ENCODE measurements at regions not wholly inside any gene's neighbourhood (a gene's known extent, or its start where the extent isn't known, plus 50 kb on each side); places are given as distances from the start of the nearest gene placed in this dataset.

- Histone ChIP-seq H3F3A (replicated peaks; ENCODE audit: low read depth) (no peaks in the 10 kb centered on the region), H3K4me1 (ENCODE audit: insufficient read depth) (no peaks in the 10 kb centered on the region), H4K20me1 (replicated peaks; ENCODE audit: insufficient read depth) (no peaks in the 10 kb centered on the region), H2AFZ (no peak overlapping the region), H3K4me3 (no peak overlapping the region), H3K79me2 (replicated peaks; ENCODE audit: insufficient read depth) (no peaks in the 10 kb centered on the region), H3K27ac (ENCODE audit: low read depth) (no peak overlapping the region), H3K4me2 (no peak overlapping the region), H3K9me2 (ENCODE audit: insufficient read depth) (no peaks in the 10 kb centered on the region), H3K27me3 (ENCODE audit: insufficient read depth) (no peaks in the 10 kb centered on the region), H3K36me3 (ENCODE audit: insufficient read depth) (peaks cover 7% of the 10 kb centered on the region; the same call in 1 of the 2 replicates)
- no peak overlapping the region for H3K4me3 Mint-ChIP-seq
- no peak for ATAC-seq
- peaks cover 48% of the 10 kb centered on the region for H3K36me3 Mint-ChIP-seq (ENCODE audit: low read depth)
- no peak for DNase-seq (ENCODE audit: low spot score)
- peaks cover 12% of the 10 kb centered on the region for H3K27me3 Mint-ChIP-seq (ENCODE audit: insufficient read depth, low read depth, poor library complexity)
- no peak overlapping the region for H3K27ac Mint-ChIP-seq
- peaks cover 92% of the 10 kb centered on the region for H3K9me3 Mint-ChIP-seq
- TF ChIP-seq ZNF114 (CRISPR knock-in tag; IDR thresholded peaks at IDR 0.05): no peak
- TF ChIP-seq POLR2AphosphoS5 (IDR thresholded peaks at IDR 0.05; ENCODE audit: low read depth): no peak
- no peak for TF ChIP-seq ETS1 (IDR thresholded peaks at IDR 0.05)
- no peak for TF ChIP-seq STAT1 (IDR thresholded peaks at IDR 0.05; ENCODE audit: unreplicated experiment)
- TF ChIP-seq, protein P1, sequence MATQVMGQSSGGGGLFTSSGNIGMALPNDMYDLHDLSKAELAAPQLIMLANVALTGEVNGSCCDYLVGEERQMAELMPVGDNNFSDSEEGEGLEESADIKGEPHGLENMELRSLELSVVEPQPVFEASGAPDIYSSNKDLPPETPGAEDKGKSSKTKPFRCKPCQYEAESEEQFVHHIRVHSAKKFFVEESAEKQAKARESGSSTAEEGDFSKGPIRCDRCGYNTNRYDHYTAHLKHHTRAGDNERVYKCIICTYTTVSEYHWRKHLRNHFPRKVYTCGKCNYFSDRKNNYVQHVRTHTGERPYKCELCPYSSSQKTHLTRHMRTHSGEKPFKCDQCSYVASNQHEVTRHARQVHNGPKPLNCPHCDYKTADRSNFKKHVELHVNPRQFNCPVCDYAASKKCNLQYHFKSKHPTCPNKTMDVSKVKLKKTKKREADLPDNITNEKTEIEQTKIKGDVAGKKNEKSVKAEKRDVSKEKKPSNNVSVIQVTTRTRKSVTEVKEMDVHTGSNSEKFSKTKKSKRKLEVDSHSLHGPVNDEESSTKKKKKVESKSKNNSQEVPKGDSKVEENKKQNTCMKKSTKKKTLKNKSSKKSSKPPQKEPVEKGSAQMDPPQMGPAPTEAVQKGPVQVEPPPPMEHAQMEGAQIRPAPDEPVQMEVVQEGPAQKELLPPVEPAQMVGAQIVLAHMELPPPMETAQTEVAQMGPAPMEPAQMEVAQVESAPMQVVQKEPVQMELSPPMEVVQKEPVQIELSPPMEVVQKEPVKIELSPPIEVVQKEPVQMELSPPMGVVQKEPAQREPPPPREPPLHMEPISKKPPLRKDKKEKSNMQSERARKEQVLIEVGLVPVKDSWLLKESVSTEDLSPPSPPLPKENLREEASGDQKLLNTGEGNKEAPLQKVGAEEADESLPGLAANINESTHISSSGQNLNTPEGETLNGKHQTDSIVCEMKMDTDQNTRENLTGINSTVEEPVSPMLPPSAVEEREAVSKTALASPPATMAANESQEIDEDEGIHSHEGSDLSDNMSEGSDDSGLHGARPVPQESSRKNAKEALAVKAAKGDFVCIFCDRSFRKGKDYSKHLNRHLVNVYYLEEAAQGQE (IDR thresholded peaks at IDR 0.05; ENCODE audit: unreplicated experiment): no peak
- no peak for TF ChIP-seq EZH2phosphoT487 (IDR thresholded peaks at IDR 0.05; ENCODE audit: unreplicated experiment)
- no peak for TF ChIP-seq ZNF331 (CRISPR knock-in tag; IDR thresholded peaks at IDR 0.05; ENCODE audit: low read depth)
- TF ChIP-seq, protein P2, sequence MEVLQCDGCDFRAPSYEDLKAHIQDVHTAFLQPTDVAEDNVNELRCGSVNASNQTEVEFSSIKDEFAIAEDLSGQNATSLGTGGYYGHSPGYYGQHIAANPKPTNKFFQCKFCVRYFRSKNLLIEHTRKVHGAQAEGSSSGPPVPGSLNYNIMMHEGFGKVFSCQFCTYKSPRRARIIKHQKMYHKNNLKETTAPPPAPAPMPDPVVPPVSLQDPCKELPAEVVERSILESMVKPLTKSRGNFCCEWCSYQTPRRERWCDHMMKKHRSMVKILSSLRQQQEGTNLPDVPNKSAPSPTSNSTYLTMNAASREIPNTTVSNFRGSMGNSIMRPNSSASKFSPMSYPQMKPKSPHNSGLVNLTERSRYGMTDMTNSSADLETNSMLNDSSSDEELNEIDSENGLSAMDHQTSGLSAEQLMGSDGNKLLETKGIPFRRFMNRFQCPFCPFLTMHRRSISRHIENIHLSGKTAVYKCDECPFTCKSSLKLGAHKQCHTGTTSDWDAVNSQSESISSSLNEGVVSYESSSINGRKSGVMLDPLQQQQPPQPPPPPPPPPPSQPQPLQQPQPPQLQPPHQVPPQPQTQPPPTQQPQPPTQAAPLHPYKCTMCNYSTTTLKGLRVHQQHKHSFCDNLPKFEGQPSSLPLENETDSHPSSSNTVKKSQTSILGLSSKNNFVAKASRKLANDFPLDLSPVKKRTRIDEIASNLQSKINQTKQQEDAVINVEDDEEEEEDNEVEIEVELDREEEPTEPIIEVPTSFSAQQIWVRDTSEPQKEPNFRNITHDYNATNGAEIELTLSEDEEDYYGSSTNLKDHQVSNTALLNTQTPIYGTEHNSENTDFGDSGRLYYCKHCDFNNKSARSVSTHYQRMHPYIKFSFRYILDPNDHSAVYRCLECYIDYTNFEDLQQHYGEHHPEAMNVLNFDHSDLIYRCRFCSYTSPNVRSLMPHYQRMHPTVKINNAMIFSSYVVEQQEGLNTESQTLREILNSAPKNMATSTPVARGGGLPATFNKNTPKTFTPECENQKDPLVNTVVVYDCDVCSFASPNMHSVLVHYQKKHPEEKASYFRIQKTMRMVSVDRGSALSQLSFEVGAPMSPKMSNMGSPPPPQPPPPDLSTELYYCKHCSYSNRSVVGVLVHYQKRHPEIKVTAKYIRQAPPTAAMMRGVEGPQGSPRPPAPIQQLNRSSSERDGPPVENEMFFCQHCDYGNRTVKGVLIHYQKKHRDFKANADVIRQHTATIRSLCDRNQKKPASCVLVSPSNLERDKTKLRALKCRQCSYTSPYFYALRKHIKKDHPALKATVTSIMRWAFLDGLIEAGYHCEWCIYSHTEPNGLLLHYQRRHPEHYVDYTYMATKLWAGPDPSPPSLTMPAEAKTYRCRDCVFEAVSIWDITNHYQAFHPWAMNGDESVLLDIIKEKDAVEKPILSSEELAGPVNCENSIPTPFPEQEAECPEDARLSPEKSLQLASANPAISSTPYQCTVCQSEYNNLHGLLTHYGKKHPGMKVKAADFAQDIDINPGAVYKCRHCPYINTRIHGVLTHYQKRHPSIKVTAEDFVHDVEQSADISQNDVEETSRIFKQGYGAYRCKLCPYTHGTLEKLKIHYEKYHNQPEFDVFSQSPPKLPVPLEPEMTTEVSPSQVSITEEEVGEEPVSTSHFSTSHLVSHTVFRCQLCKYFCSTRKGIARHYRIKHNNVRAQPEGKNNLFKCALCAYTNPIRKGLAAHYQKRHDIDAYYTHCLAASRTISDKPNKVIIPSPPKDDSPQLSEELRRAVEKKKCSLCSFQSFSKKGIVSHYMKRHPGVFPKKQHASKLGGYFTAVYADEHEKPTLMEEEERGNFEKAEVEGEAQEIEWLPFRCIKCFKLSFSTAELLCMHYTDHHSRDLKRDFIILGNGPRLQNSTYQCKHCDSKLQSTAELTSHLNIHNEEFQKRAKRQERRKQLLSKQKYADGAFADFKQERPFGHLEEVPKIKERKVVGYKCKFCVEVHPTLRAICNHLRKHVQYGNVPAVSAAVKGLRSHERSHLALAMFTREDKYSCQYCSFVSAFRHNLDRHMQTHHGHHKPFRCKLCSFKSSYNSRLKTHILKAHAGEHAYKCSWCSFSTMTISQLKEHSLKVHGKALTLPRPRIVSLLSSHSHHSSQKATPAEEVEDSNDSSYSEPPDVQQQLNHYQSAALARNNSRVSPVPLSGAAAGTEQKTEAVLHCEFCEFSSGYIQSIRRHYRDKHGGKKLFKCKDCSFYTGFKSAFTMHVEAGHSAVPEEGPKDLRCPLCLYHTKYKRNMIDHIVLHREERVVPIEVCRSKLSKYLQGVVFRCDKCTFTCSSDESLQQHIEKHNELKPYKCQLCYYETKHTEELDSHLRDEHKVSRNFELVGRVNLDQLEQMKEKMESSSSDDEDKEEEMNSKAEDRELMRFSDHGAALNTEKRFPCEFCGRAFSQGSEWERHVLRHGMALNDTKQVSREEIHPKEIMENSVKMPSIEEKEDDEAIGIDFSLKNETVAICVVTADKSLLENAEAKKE (CRISPR knock-in tag; IDR thresholded peaks at IDR 0.05): no peak
- no peak for TF ChIP-seq JUNB (IDR thresholded peaks at IDR 0.05; ENCODE audit: unreplicated experiment)
- TF ChIP-seq, protein P3, sequence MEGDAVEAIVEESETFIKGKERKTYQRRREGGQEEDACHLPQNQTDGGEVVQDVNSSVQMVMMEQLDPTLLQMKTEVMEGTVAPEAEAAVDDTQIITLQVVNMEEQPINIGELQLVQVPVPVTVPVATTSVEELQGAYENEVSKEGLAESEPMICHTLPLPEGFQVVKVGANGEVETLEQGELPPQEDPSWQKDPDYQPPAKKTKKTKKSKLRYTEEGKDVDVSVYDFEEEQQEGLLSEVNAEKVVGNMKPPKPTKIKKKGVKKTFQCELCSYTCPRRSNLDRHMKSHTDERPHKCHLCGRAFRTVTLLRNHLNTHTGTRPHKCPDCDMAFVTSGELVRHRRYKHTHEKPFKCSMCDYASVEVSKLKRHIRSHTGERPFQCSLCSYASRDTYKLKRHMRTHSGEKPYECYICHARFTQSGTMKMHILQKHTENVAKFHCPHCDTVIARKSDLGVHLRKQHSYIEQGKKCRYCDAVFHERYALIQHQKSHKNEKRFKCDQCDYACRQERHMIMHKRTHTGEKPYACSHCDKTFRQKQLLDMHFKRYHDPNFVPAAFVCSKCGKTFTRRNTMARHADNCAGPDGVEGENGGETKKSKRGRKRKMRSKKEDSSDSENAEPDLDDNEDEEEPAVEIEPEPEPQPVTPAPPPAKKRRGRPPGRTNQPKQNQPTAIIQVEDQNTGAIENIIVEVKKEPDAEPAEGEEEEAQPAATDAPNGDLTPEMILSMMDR (conservative IDR thresholded peaks at IDR 0.05; ENCODE audit: low read depth in 2 of 2): no peak
- TF ChIP-seq EZH2 (IDR thresholded peaks at IDR 0.05; ENCODE audit: low read depth, unreplicated experiment): no peak
- no peak for TF ChIP-seq CREB1 (CRISPR knock-in tag; IDR thresholded peaks at IDR 0.05; ENCODE audit: low read depth)
- TF ChIP-seq NANOG (IDR thresholded peaks at IDR 0.05; ENCODE audit: borderline replicate concordance): no peak
- H3K4me1 Mint-ChIP-seq: no peaks in the 10 kb centered on the region
Measured at GRCh38 chr9:61673247-61673646, 483.4 kb downstream of the SPATA31A7 start.

All from GM23338 (cell line).